GM12878 (cell line): ENCODE measurements at regions not wholly inside any gene's neighbourhood (a gene's known extent, or its start where the extent isn't known, plus 50 kb on each side); places are given as distances from the start of the nearest gene placed in this dataset.
A peak's percentile ranks its signal among the peaks of the same experiment; 100 is the strongest.

ENCODE experiments used
- BCL11A ChIP-seq: IDR thresholded peaks from 2 replicates; pipeline ENCODE4 v1.6.1; 2011; ENCODE audit warnings: low read depth, low read length
- BRCA1 ChIP-seq: IDR thresholded peaks from 2 replicates; pipeline ENCODE4 v1.6.1; 2011; ENCODE audit warnings: low read depth, low read length, improper control_type of control experiment
- FOS ChIP-seq: IDR thresholded peaks from 3 replicates; pipeline ENCODE4 v1.6.1; 2011; ENCODE audit warnings: borderline replicate concordance; ENCODE audit not compliant: insufficient read length; ENCODE audit errors: extremely low read depth
- HDAC2 ChIP-seq: fragments of 200-600 bp; sonication (generic); IDR thresholded peaks from 2 replicates; pipeline ENCODE4 v1.6.1; 2017
- HDAC6 ChIP-seq: fragments of 200-600 bp; sonication (generic); IDR thresholded peaks from one replicate; pipeline ENCODE4 v1.8.0; 2017; ENCODE audit warnings: antibody characterized with exemption; ENCODE audit not compliant: unreplicated experiment
- IRF3 ChIP-seq: fragments of 450-650 bp; IDR thresholded peaks from 2 replicates; pipeline ENCODE4 v1.6.1; 2014; ENCODE audit warnings: mild to moderate bottlenecking
- JUNB ChIP-seq: IDR thresholded peaks from 2 replicates; pipeline ENCODE4 v1.6.1; 2016; ENCODE audit warnings: antibody characterized with exemption, mild to moderate bottlenecking
- KLF5 ChIP-seq: fragments of 450-650 bp; IDR thresholded peaks from 2 replicates; pipeline ENCODE4 v1.6.1; 2014; ENCODE audit warnings: mild to moderate bottlenecking; ENCODE audit not compliant: partially characterized antibody
- MEF2A ChIP-seq: IDR thresholded peaks from 2 replicates; pipeline ENCODE4 v1.6.1; 2011; ENCODE audit warnings: low read depth, mild to moderate bottlenecking, low read length, moderate library complexity; ENCODE audit not compliant: insufficient read depth
- MXI1 ChIP-seq: fragments of 150-350 bp; IDR thresholded peaks from 2 replicates; pipeline ENCODE4 v1.6.1; 2011; ENCODE audit warnings: low read depth, mild to moderate bottlenecking, inconsistent platforms, low read length, improper control_type of control experiment
- MYB ChIP-seq: fragments of 150-350 bp; IDR thresholded peaks from 2 replicates; pipeline ENCODE4 v1.6.1; 2014; ENCODE audit warnings: mild to moderate bottlenecking, low read depth, low read length, borderline replicate concordance
- NKRF ChIP-seq: fragments of 450-650 bp; conservative IDR thresholded peaks from 2 replicates; pipeline ENCODE4 v1.6.1; 2017; ENCODE audit warnings: mild to moderate bottlenecking, moderate library complexity
- PAX8 ChIP-seq: fragments of 450-650 bp; IDR thresholded peaks from 2 replicates; pipeline ENCODE4 v1.6.1; 2017; ENCODE audit warnings: mild to moderate bottlenecking, moderate library complexity
- POLR2AphosphoS2 ChIP-seq: IDR thresholded peaks from 2 replicates; pipeline ENCODE4 v1.6.1; 2011; ENCODE audit warnings: low read depth, mild to moderate bottlenecking, low read length, improper control_type of control experiment, moderate library complexity
- RAD21 ChIP-seq: IDR thresholded peaks from 2 replicates; pipeline ENCODE4 v1.6.1; 2011; ENCODE audit warnings: mild to moderate bottlenecking, low read depth, low read length, moderate library complexity; ENCODE audit not compliant: insufficient read depth
- SPI1 ChIP-seq: IDR thresholded peaks from 2 replicates; pipeline ENCODE4 v1.6.1; 2011; ENCODE audit warnings: low read depth, mild to moderate bottlenecking, low read length, moderate library complexity, borderline replicate concordance; ENCODE audit not compliant: insufficient read depth
- SUZ12 ChIP-seq: fragments of 200-600 bp; sonication (generic); IDR thresholded peaks from one replicate; pipeline ENCODE4 v1.6.1; 2018; ENCODE audit warnings: antibody characterized with exemption, mild to moderate bottlenecking; ENCODE audit not compliant: unreplicated experiment
- TAF1 ChIP-seq: IDR thresholded peaks from 2 replicates; pipeline ENCODE4 v1.6.1; 2011; ENCODE audit warnings: mild to moderate bottlenecking, low read depth, low read length, borderline replicate concordance
- TF ChIP-seq, protein P1 (sequence below): IDR thresholded peaks from 2 replicates; pipeline ENCODE4 v1.6.1; 2012; ENCODE audit warnings: low read length, inconsistent platforms
- TF ChIP-seq, protein P2 (sequence below): fragments of 450-650 bp; IDR thresholded peaks from 2 replicates; pipeline ENCODE4 v1.6.1; 2018; ENCODE audit warnings: mild to moderate bottlenecking, low read depth, moderate library complexity; ENCODE audit not compliant: partially characterized antibody
- TF ChIP-seq, protein P3 (sequence below): IDR thresholded peaks from 2 replicates; pipeline ENCODE4 v1.6.1; 2011; ENCODE audit warnings: mild to moderate bottlenecking, low read depth, low read length, moderate library complexity; ENCODE audit not compliant: insufficient replicate concordance

- no peak for TF ChIP-seq BRCA1
- no peak for TF ChIP-seq BCL11A
- TF ChIP-seq, protein P1, sequence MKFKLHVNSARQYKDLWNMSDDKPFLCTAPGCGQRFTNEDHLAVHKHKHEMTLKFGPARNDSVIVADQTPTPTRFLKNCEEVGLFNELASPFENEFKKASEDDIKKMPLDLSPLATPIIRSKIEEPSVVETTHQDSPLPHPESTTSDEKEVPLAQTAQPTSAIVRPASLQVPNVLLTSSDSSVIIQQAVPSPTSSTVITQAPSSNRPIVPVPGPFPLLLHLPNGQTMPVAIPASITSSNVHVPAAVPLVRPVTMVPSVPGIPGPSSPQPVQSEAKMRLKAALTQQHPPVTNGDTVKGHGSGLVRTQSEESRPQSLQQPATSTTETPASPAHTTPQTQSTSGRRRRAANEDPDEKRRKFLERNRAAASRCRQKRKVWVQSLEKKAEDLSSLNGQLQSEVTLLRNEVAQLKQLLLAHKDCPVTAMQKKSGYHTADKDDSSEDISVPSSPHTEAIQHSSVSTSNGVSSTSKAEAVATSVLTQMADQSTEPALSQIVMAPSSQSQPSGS, result no peak
- no peak for TF ChIP-seq RAD21
- TF ChIP-seq HDAC2, result no peak
- no peak for TF ChIP-seq FOS
- no peak for TF ChIP-seq SUZ12
- TF ChIP-seq NKRF, result 0 out of 2 replicates have a peak, but pooled peaks have one; percentile 29
- TF ChIP-seq MEF2A, result no peak
- TF ChIP-seq IRF3, result no peak
- TF ChIP-seq POLR2AphosphoS2, result no peak
- TF ChIP-seq, protein P2, sequence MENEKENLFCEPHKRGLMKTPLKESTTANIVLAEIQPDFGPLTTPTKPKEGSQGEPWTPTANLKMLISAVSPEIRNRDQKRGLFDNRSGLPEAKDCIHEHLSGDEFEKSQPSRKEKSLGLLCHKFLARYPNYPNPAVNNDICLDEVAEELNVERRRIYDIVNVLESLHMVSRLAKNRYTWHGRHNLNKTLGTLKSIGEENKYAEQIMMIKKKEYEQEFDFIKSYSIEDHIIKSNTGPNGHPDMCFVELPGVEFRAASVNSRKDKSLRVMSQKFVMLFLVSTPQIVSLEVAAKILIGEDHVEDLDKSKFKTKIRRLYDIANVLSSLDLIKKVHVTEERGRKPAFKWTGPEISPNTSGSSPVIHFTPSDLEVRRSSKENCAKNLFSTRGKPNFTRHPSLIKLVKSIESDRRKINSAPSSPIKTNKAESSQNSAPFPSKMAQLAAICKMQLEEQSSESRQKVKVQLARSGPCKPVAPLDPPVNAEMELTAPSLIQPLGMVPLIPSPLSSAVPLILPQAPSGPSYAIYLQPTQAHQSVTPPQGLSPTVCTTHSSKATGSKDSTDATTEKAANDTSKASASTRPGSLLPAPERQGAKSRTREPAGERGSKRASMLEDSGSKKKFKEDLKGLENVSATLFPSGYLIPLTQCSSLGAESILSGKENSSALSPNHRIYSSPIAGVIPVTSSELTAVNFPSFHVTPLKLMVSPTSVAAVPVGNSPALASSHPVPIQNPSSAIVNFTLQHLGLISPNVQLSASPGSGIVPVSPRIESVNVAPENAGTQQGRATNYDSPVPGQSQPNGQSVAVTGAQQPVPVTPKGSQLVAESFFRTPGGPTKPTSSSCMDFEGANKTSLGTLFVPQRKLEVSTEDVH, result no peak
- TF ChIP-seq HDAC6, result no peak
- TF ChIP-seq MXI1, result peak; percentile 40; the same call in 1 of the 2 replicates
- TF ChIP-seq SPI1, result no peak
- no peak for TF ChIP-seq TAF1
- no peak for TF ChIP-seq PAX8
- no peak for TF ChIP-seq KLF5
- TF ChIP-seq, protein P3, sequence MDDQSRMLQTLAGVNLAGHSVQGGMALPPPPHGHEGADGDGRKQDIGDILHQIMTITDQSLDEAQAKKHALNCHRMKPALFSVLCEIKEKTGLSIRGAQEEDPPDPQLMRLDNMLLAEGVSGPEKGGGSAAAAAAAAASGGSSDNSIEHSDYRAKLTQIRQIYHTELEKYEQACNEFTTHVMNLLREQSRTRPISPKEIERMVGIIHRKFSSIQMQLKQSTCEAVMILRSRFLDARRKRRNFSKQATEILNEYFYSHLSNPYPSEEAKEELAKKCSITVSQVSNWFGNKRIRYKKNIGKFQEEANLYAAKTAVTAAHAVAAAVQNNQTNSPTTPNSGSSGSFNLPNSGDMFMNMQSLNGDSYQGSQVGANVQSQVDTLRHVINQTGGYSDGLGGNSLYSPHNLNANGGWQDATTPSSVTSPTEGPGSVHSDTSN, result no peak
- TF ChIP-seq MYB, result no peak
- TF ChIP-seq JUNB, result no peak
Observed at GRCh38 chr17:36722121-36722902, 120.9 kb downstream of the MRM1 start (continued).
